ENCODE measurements at regions not wholly inside any gene's neighbourhood (a gene's known extent, or its start where the extent isn't known, plus 50 kb on each side); places are given as distances from the start of the nearest gene placed in this dataset.

DNA sequence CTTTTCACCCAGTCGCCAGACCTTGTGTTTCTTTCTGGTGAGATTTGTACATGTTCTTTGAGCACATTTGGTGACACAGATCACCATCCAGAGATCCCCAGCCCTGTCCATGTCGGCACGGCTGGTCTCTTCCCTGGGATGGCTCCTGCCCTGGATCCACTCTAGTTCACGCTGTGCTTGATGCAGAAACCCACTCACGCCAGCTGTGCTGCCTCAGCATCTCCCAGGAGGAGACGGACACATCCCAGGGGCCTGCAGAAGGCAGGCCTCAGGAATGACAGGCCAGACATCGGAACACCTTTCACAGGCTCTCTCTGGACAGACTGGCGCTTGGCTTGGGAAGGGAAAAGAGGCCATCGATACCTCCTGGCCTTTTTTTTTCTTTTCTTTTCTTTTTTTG is 203.6 kb downstream of the ACKR3 start:
- in situ Hi-C loops (cut with MboI; ENCODE audit: low pct_ligation_motif_present in 1 of 4, low pct_unique_long_range_greater_than_20kb in 1 of 4, low sequenced_read_pairs in 3 of 4) (no loop called here), intact Hi-C loops (cut with DNase I; ENCODE audit: low total_unique reads) (no loop called here)
- H3K9me3 ChIP-seq = no peaks in the 10 kb centered on the region
- H3K27me3 ChIP-seq = no peaks in the 10 kb centered on the region
- TF ChIP-seq EP300 (IDR thresholded peaks at IDR 0.05; ENCODE audit: low read depth) (no peak), POLR2AphosphoS5 (IDR thresholded peaks at IDR 0.05) (no peak), CTCF (IDR thresholded peaks at IDR 0.05) (no peak), POLR2A (IDR thresholded peaks at IDR 0.05) (no peak)
- WGBS, 2 donors (ENCODE audit: low coverage in 1 of 2) = 71 to 82% methylated on average over 1 to 9 of the region's 9 CpGs
- no peaks in the 10 kb centered on the region for H3K36me3 ChIP-seq
- no peak for DNase-seq
- H3K4me3 ChIP-seq = no peak overlapping the region
- no peaks in the 10 kb centered on the region for H3K4me1 ChIP-seq
- H3K27ac ChIP-seq = no peak overlapping the region

DNA sequence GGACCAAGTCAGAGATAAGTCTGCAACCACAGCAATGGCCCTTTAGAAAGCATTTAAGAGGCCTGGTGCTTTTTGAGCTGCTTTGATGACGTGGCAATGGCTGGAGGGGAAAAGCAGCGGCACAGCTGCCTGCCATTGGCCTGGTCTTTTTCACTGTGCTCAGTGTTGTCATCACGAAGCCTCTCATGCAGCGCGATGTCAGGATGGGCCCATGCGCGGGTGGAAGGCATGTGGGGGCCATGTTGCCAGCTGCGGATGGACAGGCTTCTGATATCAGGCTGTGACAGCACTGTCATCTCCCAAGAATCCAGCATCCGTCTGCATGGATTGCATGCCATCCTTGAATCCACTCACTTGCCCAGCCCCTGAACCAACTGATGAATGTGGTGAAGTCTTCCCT is 204.5 kb downstream of the ACKR3 start:
- in situ Hi-C loops (cut with MboI; ENCODE audit: low pct_ligation_motif_present in 1 of 4, low pct_unique_long_range_greater_than_20kb in 1 of 4, low sequenced_read_pairs in 3 of 4) (no loop called here), intact Hi-C loops (cut with DNase I; ENCODE audit: low total_unique reads) (no loop called here)
- Histone ChIP-seq H3K4me3 (no peak overlapping the region), H3K27ac (no peak overlapping the region), H3K4me1 (no peaks in the 10 kb centered on the region), H3K27me3 (no peaks in the 10 kb centered on the region), H3K9me3 (no peaks in the 10 kb centered on the region), H3K36me3 (no peaks in the 10 kb centered on the region)
- TF ChIP-seq POLR2A (IDR thresholded peaks at IDR 0.05) (no peak), EP300 (IDR thresholded peaks at IDR 0.05; ENCODE audit: low read depth) (no peak), CTCF (IDR thresholded peaks at IDR 0.05) (no peak), POLR2AphosphoS5 (IDR thresholded peaks at IDR 0.05) (no peak)
- 82% methylated on average over 9 of the region's 9 CpGs; no CpG with 5 or more reads in 1 of the 2 donors for WGBS, 2 donors (ENCODE audit: low coverage in 1 of 2)
- no peak for DNase-seq

GRCh38 chr2:236775511-236775910 is 205.9 kb downstream of the ACKR3 start:
- DNase-seq = no peak
- Histone ChIP-seq H3K4me1 (no peaks in the 10 kb centered on the region), H3K36me3 (no peaks in the 10 kb centered on the region), H3K9me3 (no peaks in the 10 kb centered on the region), H3K27ac (no peak overlapping the region), H3K27me3 (no peaks in the 10 kb centered on the region), H3K4me3 (no peak overlapping the region)
- in situ Hi-C loops (cut with MboI; ENCODE audit: low pct_ligation_motif_present in 1 of 4, low pct_unique_long_range_greater_than_20kb in 1 of 4, low sequenced_read_pairs in 3 of 4) = no loop called here
- TF ChIP-seq POLR2A (IDR thresholded peaks at IDR 0.05) = no peak
- TF ChIP-seq EP300 (IDR thresholded peaks at IDR 0.05; ENCODE audit: low read depth) = no peak
- TF ChIP-seq POLR2AphosphoS5 (IDR thresholded peaks at IDR 0.05) = no peak
- TF ChIP-seq CTCF (IDR thresholded peaks at IDR 0.05) = no peak
- 15 to 61% methylated on average over 2 of the region's 2 CpGs for WGBS, 2 donors (ENCODE audit: low coverage in 1 of 2)
- intact Hi-C loops (cut with DNase I; ENCODE audit: low total_unique reads) = no loop called here

DNA sequence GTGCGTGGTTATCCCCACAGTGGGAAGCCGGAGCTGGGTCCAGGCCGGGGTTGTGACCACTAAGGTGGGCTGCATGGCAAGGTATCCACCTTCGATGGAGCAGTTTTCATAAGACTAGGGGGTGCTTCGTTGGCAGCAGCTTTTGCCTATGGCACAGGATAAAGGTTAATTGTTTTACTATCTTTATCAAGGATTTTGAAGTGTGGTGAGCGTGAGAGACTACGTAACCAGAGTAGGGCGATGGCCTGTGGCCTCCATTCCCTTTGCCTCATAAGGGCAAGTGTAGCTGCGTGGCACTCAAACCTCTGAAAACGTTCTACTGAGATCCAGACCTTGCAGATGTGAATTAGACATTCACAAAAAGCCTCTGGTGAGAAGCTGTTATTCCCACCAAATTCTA is 206.6 kb downstream of the ACKR3 start:
- Histone ChIP-seq H3K9me3 (no peaks in the 10 kb centered on the region), H3K27me3 (no peaks in the 10 kb centered on the region), H3K4me3 (no peak overlapping the region), H3K27ac (no peak overlapping the region), H3K4me1 (no peaks in the 10 kb centered on the region), H3K36me3 (no peaks in the 10 kb centered on the region)
- in situ Hi-C loops (cut with MboI; ENCODE audit: low pct_ligation_motif_present in 1 of 4, low pct_unique_long_range_greater_than_20kb in 1 of 4, low sequenced_read_pairs in 3 of 4) (no loop called here), intact Hi-C loops (cut with DNase I; ENCODE audit: low total_unique reads) (no loop called here)
- TF ChIP-seq POLR2A (IDR thresholded peaks at IDR 0.05) = no peak
- TF ChIP-seq POLR2AphosphoS5 (IDR thresholded peaks at IDR 0.05) = no peak
- TF ChIP-seq CTCF (IDR thresholded peaks at IDR 0.05) = no peak
- TF ChIP-seq EP300 (IDR thresholded peaks at IDR 0.05; ENCODE audit: low read depth) = no peak
- no peak for DNase-seq
- WGBS, 2 donors (ENCODE audit: low coverage in 1 of 2) = 75 to 80% methylated on average over 2 to 10 of the region's 10 CpGs
